ENCODE measurements at regions not wholly inside any gene's neighbourhood (a gene's known extent, or its start where the extent isn't known, plus 50 kb on each side); places are given as distances from the start of the nearest gene placed in this dataset.

GRCh38 chr14:106199097-106199496 lies 672.7 kb downstream of the TMEM121 start:
- H3K9ac ChIP-seq (ENCODE audit: insufficient read depth, low read length), result no peak overlapping the region
- no peak overlapping the region for H3K4me3 ChIP-seq (replicated peaks in 1 of 4; ENCODE audit: control extremely low read depth in 1 of 4, insufficient read depth in 1 of 4, low read depth in 3 of 4, low read length in 4 of 4)
- H3K9me3 ChIP-seq (ENCODE audit: control insufficient read depth, insufficient read depth, low read depth, low read length), result no peaks in the 10 kb centered on the region
- H3K79me2 ChIP-seq (ENCODE audit: control insufficient read depth, insufficient read depth, low read length), result no peaks in the 10 kb centered on the region
- H3K36me3 ChIP-seq (ENCODE audit: control insufficient read depth, insufficient read depth, low read length), result no peaks in the 10 kb centered on the region
- DNase-seq (ENCODE audit: low read depth in 2 of 2), result no peak
- no peaks in the 10 kb centered on the region for H3K27me3 ChIP-seq (ENCODE audit: control insufficient read depth, insufficient read depth, low read length)
- H3K4me2 ChIP-seq (ENCODE audit: extremely low read depth, insufficient read depth, low read length), result no peak overlapping the region
- H3K27ac ChIP-seq (ENCODE audit: insufficient read depth, low read length), result no peak overlapping the region
- no peak for TF ChIP-seq EZH2 (IDR thresholded peaks at IDR 0.05; ENCODE audit: low read length, missing control alignments)
- TF ChIP-seq CTCF (conservative IDR thresholded peaks at IDR 0.05 in 1 of 2, IDR thresholded peaks at IDR 0.05 in 1 of 2; ENCODE audit: low read depth in 1 of 2, low read length in 2 of 2), result no peak
- H3K4me1 ChIP-seq (ENCODE audit: control insufficient read depth, extremely low read depth, insufficient read depth, low read length), result no peaks in the 10 kb centered on the region
- H4K20me1 ChIP-seq (ENCODE audit: control insufficient read depth, extremely low read depth, insufficient read depth, low read length), result no peaks in the 10 kb centered on the region
- no peak overlapping the region for H2AFZ ChIP-seq (ENCODE audit: low read length)

- no peaks in the 10 kb centered on the region for H3K36me3 ChIP-seq (ENCODE audit: control insufficient read depth, insufficient read depth, low read length)
- no peaks in the 10 kb centered on the region for H3K9me3 ChIP-seq (ENCODE audit: control insufficient read depth, insufficient read depth, low read depth, low read length)
- no peak overlapping the region for H3K9ac ChIP-seq (ENCODE audit: insufficient read depth, low read length)
- H3K79me2 ChIP-seq (ENCODE audit: control insufficient read depth, insufficient read depth, low read length), result no peaks in the 10 kb centered on the region
- no peak overlapping the region for H3K27ac ChIP-seq (ENCODE audit: insufficient read depth, low read length)
- no peak for TF ChIP-seq CTCF (conservative IDR thresholded peaks at IDR 0.05 in 1 of 2, IDR thresholded peaks at IDR 0.05 in 1 of 2; ENCODE audit: low read depth in 1 of 2, low read length in 2 of 2)
- TF ChIP-seq EZH2 (IDR thresholded peaks at IDR 0.05; ENCODE audit: low read length, missing control alignments), result no peak
- no peak overlapping the region for H2AFZ ChIP-seq (ENCODE audit: low read length)
- no peak overlapping the region for H3K4me2 ChIP-seq (ENCODE audit: extremely low read depth, insufficient read depth, low read length)
- no peak for DNase-seq (ENCODE audit: low read depth in 2 of 2)
- no peaks in the 10 kb centered on the region for H3K27me3 ChIP-seq (ENCODE audit: control insufficient read depth, insufficient read depth, low read length)
- no peak overlapping the region for H3K4me3 ChIP-seq (replicated peaks in 1 of 4; ENCODE audit: control extremely low read depth in 1 of 4, insufficient read depth in 1 of 4, low read depth in 3 of 4, low read length in 4 of 4)
- no peaks in the 10 kb centered on the region for H4K20me1 ChIP-seq (ENCODE audit: control insufficient read depth, extremely low read depth, insufficient read depth, low read length)
- no peaks in the 10 kb centered on the region for H3K4me1 ChIP-seq (ENCODE audit: control insufficient read depth, extremely low read depth, insufficient read depth, low read length)
These were observed 674.3 kb downstream of the TMEM121 start for GRCh38 chr14:106200541-106201315.

- no peak overlapping the region for H3K9ac ChIP-seq (ENCODE audit: insufficient read depth, low read length)
- H3K27ac ChIP-seq (ENCODE audit: insufficient read depth, low read length), result no peak overlapping the region
- DNase-seq (ENCODE audit: low read depth in 2 of 2), result no peak
- TF ChIP-seq EZH2 (IDR thresholded peaks at IDR 0.05; ENCODE audit: low read length, missing control alignments), result no peak
- TF ChIP-seq CTCF (conservative IDR thresholded peaks at IDR 0.05 in 1 of 2, IDR thresholded peaks at IDR 0.05 in 1 of 2; ENCODE audit: low read depth in 1 of 2, low read length in 2 of 2), result no peak
- no peak overlapping the region for H2AFZ ChIP-seq (ENCODE audit: low read length)
- no peak overlapping the region for H3K4me2 ChIP-seq (ENCODE audit: extremely low read depth, insufficient read depth, low read length)
- no peaks in the 10 kb centered on the region for H3K79me2 ChIP-seq (ENCODE audit: control insufficient read depth, insufficient read depth, low read length)
- H4K20me1 ChIP-seq (ENCODE audit: control insufficient read depth, extremely low read depth, insufficient read depth, low read length), result no peaks in the 10 kb centered on the region
- H3K36me3 ChIP-seq (ENCODE audit: control insufficient read depth, insufficient read depth, low read length), result no peaks in the 10 kb centered on the region
- H3K4me3 ChIP-seq (replicated peaks in 1 of 4; ENCODE audit: control extremely low read depth in 1 of 4, insufficient read depth in 1 of 4, low read depth in 3 of 4, low read length in 4 of 4), result no peak overlapping the region
- no peaks in the 10 kb centered on the region for H3K9me3 ChIP-seq (ENCODE audit: control insufficient read depth, insufficient read depth, low read depth, low read length)
- H3K27me3 ChIP-seq (ENCODE audit: control insufficient read depth, insufficient read depth, low read length), result no peaks in the 10 kb centered on the region
- no peaks in the 10 kb centered on the region for H3K4me1 ChIP-seq (ENCODE audit: control insufficient read depth, extremely low read depth, insufficient read depth, low read length)
These were observed 675.0 kb downstream of the TMEM121 start for GRCh38 chr14:106201376-106201775.
